OCI-LY7 (cell line): ENCODE measurements at regions not wholly inside any gene's neighbourhood (a gene's known extent, or its start where the extent isn't known, plus 50 kb on each side); places are given as distances from the start of the nearest gene placed in this dataset.

ENCODE experiments used
- EZH2phosphoT487 ChIP-seq: fragments of 200-600 bp; sonication (generic); IDR thresholded peaks from 2 replicates; pipeline ENCODE4 v1.6.1; 2018; ENCODE audit warnings: low read depth, borderline replicate concordance, mild to moderate bottlenecking, mixed run types, antibody characterized with exemption, low read length, moderate library complexity, mixed read lengths
- TF ChIP-seq, protein P1 (sequence below): fragments of 200-600 bp; sonication (generic); conservative IDR thresholded peaks from 2 replicates; pipeline ENCODE4 v1.5.1; 2014; ENCODE audit warnings: mild to moderate bottlenecking, antibody characterized with exemption, low read length, moderate library complexity, mixed read lengths

DNA sequence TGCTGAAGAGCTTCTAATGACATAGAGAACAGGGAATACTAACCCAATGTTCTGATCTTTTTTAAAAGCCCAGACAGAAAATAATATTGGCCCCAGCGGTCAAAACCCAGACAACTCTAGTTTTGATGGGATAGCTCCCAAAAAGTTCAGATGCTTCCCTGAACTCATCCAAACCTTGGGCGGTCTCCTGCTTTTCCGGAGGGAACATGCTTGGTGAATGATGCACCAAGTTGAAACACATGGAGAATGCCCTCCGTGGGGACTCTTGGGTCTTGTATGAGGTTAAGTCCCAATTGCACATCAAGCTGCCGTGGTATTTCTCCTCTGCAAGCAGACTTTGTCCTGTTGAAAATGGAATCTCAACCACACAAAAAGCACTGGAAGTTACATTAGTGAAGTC, 120.7 kb upstream of the CTAGE1 start:
- TF ChIP-seq, protein P1, sequence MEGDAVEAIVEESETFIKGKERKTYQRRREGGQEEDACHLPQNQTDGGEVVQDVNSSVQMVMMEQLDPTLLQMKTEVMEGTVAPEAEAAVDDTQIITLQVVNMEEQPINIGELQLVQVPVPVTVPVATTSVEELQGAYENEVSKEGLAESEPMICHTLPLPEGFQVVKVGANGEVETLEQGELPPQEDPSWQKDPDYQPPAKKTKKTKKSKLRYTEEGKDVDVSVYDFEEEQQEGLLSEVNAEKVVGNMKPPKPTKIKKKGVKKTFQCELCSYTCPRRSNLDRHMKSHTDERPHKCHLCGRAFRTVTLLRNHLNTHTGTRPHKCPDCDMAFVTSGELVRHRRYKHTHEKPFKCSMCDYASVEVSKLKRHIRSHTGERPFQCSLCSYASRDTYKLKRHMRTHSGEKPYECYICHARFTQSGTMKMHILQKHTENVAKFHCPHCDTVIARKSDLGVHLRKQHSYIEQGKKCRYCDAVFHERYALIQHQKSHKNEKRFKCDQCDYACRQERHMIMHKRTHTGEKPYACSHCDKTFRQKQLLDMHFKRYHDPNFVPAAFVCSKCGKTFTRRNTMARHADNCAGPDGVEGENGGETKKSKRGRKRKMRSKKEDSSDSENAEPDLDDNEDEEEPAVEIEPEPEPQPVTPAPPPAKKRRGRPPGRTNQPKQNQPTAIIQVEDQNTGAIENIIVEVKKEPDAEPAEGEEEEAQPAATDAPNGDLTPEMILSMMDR = no peak
- TF ChIP-seq EZH2phosphoT487 = no peak
